K562 (cell line): ENCODE measurements at regions not wholly inside any gene's neighbourhood (a gene's known extent, or its start where the extent isn't known, plus 50 kb on each side); places are given as distances from the start of the nearest gene placed in this dataset.

Experiments
- ATAC-seq: fragments of 200-7000 bp; cut with Tn5 transposase; 3 replicates; pipeline ENCODE4 v1.9.1; 2020; ENCODE audit warnings: moderate library complexity
- BruUV-seq: library from RNA; stranded (reverse); fragments of 400-500 nt; replicated peaks from 2 replicates; lab custom pipeline; 2021; lab: Mats Ljungman, UMichigan
- CTCF ChIA-PET: fragments of 300-600 bp; formaldehyde crosslinking; extraction: SDS; loops from one replicate; lab custom pipeline; 2021; ENCODE audit warnings: low intra/inter-chr PET ratio; lab: Yijun Ruan, JAX
- POLR2A ChIA-PET: fragments of 300-600, 350-650 bp; sonication (Branson Sonifier 250); formaldehyde crosslinking; extraction: SDS; loops from one replicate; lab custom pipeline; 2021; ENCODE audit warnings: antibody characterized with exemption, inconsistent platforms; lab: Yijun Ruan, JAX
- DNase-seq, 4 experiments: peaks; one replicate each; pipeline versions ENCODE4 v3.0.0 to v3.0.0-alpha.2; 2011 to 2018; ENCODE audit warnings: low spot score in 3 of 4, mixed read lengths in 3 of 4; ENCODE audit errors: extremely low read depth in 1 of 4
- FAIRE-seq: peaks from 2 replicates; lab custom pipeline; 2011; peaks lifted over from hg19 to GRCh38; lab: Jason Lieb, UNC
- H2AFZ ChIP-seq: 2 replicates; pipeline ENCODE4 v1.6.0; 2011; ENCODE audit warnings: low read depth, low read length, control low read depth, inconsistent platforms
- H3K27ac ChIP-seq: fragments of 200-600 bp; 3 replicates; pipeline ENCODE4 v1.8.0; 2011; ENCODE audit warnings: low read depth, mild to moderate bottlenecking, control low read depth, inconsistent platforms, low read length, moderate library complexity, mixed read lengths; ENCODE audit errors: extremely low read depth
- H3K27me3 ChIP-seq, 2 experiments: fragments of 300-600 bp in 1 of 2; 2 replicates in 1 of 2; 3 replicates in 1 of 2; pipeline versions ENCODE4 v1.6.0 to v1.8.0; 2011; ENCODE audit warnings: inconsistent platforms in 2 of 2, low read length in 2 of 2, mild to moderate bottlenecking in 1 of 2, mixed read lengths in 1 of 2, moderate library complexity in 1 of 2; ENCODE audit not compliant: control insufficient read depth in 2 of 2, insufficient read depth in 2 of 2
- H3K36me3 ChIP-seq: fragments of 300-600 bp; 3 replicates; pipeline ENCODE4 v1.8.0; 2011; ENCODE audit warnings: mild to moderate bottlenecking, low read length, inconsistent platforms; ENCODE audit not compliant: control insufficient read depth, insufficient read depth
- H3K4me1 ChIP-seq, 2 experiments: fragments of 200-600 bp in 1 of 2; replicated peaks in 1 of 2; 2 replicates in 1 of 2; 3 replicates in 1 of 2; pipeline versions ENCODE4 v1.5.1 to v1.8.0; 2011; ENCODE audit warnings: inconsistent platforms in 2 of 2, low read length in 2 of 2, mild to moderate bottlenecking in 1 of 2, mixed read lengths in 1 of 2, moderate library complexity in 1 of 2; ENCODE audit not compliant: control insufficient read depth in 2 of 2, insufficient read depth in 2 of 2
- H3K4me2 ChIP-seq: 2 replicates; pipeline ENCODE4 v1.6.1; 2011; ENCODE audit warnings: low read length, control low read depth, inconsistent platforms, mixed read lengths; ENCODE audit not compliant: insufficient read depth
- H3K4me3 ChIP-seq: fragments of 200-600 bp; sonication (generic), shearing (Covaris generic); 2 replicates; pipeline ENCODE4 v1.5.1; 2016; ENCODE audit warnings: control low read depth, inconsistent platforms
- H3K79me2 ChIP-seq: fragments of 200-600 bp; 3 replicates; pipeline ENCODE4 v1.8.0; 2011; ENCODE audit warnings: low read length, inconsistent platforms; ENCODE audit not compliant: control insufficient read depth, insufficient read depth
- H3K9ac ChIP-seq, 2 experiments: 2 replicates each; pipeline versions ENCODE4 v1.6.0 to v1.6.1; 2011; ENCODE audit warnings: low read depth in 2 of 2, low read length in 2 of 2, control low read depth in 1 of 2, inconsistent platforms in 1 of 2, mild to moderate bottlenecking in 1 of 2, mixed read lengths in 1 of 2; ENCODE audit not compliant: insufficient read depth in 1 of 2
- H3K9me1 ChIP-seq: one replicate; pipeline ENCODE4 v1.6.0; 2011; ENCODE audit warnings: inconsistent platforms, mild to moderate bottlenecking, low read length, moderate library complexity; ENCODE audit not compliant: control insufficient read depth, insufficient read depth
- H3K9me3 ChIP-seq: replicated peaks from 2 replicates; pipeline ENCODE4 v1.5.1; 2011; ENCODE audit warnings: low read depth, low read length, inconsistent platforms; ENCODE audit not compliant: control insufficient read depth, insufficient read depth
- H4K20me1 ChIP-seq: replicated peaks from 2 replicates; pipeline ENCODE4 v1.6.1; 2011; ENCODE audit warnings: low read length, inconsistent platforms, mixed read lengths; ENCODE audit not compliant: control insufficient read depth, insufficient read depth
- C11orf30 ChIP-seq: fragments of 450-650 bp; IDR thresholded peaks from 2 replicates; pipeline ENCODE4 v1.6.1; 2016; ENCODE audit warnings: low read depth, mild to moderate bottlenecking
- KLF16 ChIP-seq: IDR thresholded peaks from 2 replicates; pipeline ENCODE4 v1.6.1; 2016; ENCODE audit warnings: antibody characterized with exemption
- LARP7 ChIP-seq: fragments of 450-650 bp; IDR thresholded peaks from 2 replicates; pipeline ENCODE4 v1.6.1; 2016
- MAFF ChIP-seq: IDR thresholded peaks from 2 replicates; pipeline ENCODE4 v1.6.1; 2012; ENCODE audit warnings: low read length, improper control_type of control experiment
- MAFG ChIP-seq: fragments of 450-650 bp; conservative IDR thresholded peaks from 2 replicates; pipeline ENCODE4 v1.6.1; 2016; ENCODE audit warnings: missing genetic modification characterization, missing compliant biosample characterization
- POLR2A ChIP-seq: fragments of 450-650 bp; conservative IDR thresholded peaks from 2 replicates; pipeline ENCODE4 v1.6.1; 2016
- ZNF282 ChIP-seq: sonication (generic); formaldehyde crosslinking; IDR thresholded peaks from 2 replicates; pipeline ENCODE4 v1.8.1; 2023; ENCODE audit warnings: missing genetic modification reagents
- ZNF316 ChIP-seq: fragments of 450-650 bp; IDR thresholded peaks from 2 replicates; pipeline ENCODE4 v1.6.1; 2016
- ZNF431 ChIP-seq: sonication (generic); formaldehyde crosslinking; IDR thresholded peaks from 2 replicates; pipeline ENCODE4 v1.8.0; 2022; ENCODE audit warnings: mild to moderate bottlenecking, missing genetic modification reagents
- WGBS: fragments of 100-300 bp; shearing (Covaris generic); methylation state at CpG from one replicate; pipeline ENCODE4 v1.1.6; 2016; ENCODE audit warnings: low coverage, mixed read lengths; ENCODE audit not compliant: insufficient coverage; ENCODE audit errors: missing lambda C conversion rate; 5-methylcytosine and 5-hydroxymethylcytosine counted together
- in situ Hi-C: fragments of 300-500 bp; cut with MboI; formaldehyde crosslinking; loops from 4 replicates; pipeline ENCODE4 v1.15.0; 2018; ENCODE audit warnings: inconsistent platforms, mixed read lengths
- intact Hi-C: fragments of 100-400 bp; cut with micrococcal nuclease; formaldehyde crosslinking; loops from 2 replicates; pipeline ENCODE4 v1.14.2; 2022
- TF ChIP-seq, protein P1 (sequence below), 2 experiments: IDR thresholded peaks; 2 replicates each; pipeline ENCODE4 v1.6.1; 2011; ENCODE audit warnings: borderline replicate concordance in 1 of 2, control low read depth in 1 of 2, low read depth in 1 of 2, low read length in 1 of 2, mild to moderate bottlenecking in 1 of 2, mixed read lengths in 1 of 2, moderate library complexity in 1 of 2; ENCODE audit not compliant: insufficient read depth in 1 of 2, insufficient read length in 1 of 2, poor library complexity in 1 of 2, severe bottlenecking in 1 of 2; ENCODE audit errors: extremely low read depth in 1 of 2
- TF ChIP-seq, protein P2 (sequence below): fragments of 250-450 bp; sonication (Bioruptor Pico); IDR thresholded peaks from 2 replicates; pipeline ENCODE4 v1.8.0; 2022; ENCODE audit warnings: moderate library complexity, mild to moderate bottlenecking, inconsistent platforms

- Histone ChIP-seq H4K20me1 (no peaks in the 10 kb centered on the region), H3K4me1 (no peaks in the 10 kb centered on the region), H3K4me3 (no peak overlapping the region), H3K36me3 (no peaks in the 10 kb centered on the region), H3K9ac (no peak overlapping the region), H3K9me1 (no peaks in the 10 kb centered on the region), H3K79me2 (no peaks in the 10 kb centered on the region), H3K9me3 (no peaks in the 10 kb centered on the region), H3K27ac (no peak overlapping the region), H2AFZ (no peak overlapping the region), H3K4me2 (no peak overlapping the region), H3K27me3 (no peaks in the 10 kb centered on the region)
- no TSS peak for BruUV-seq
- ChIA-PET CTCF (no interaction called here), POLR2A (no interaction called here)
- WGBS: 20% methylated on average over 1 of the region's 1 CpG
- TF ChIP-seq KLF16 (no peak), ZNF431 (CRISPR knock-in tag) (no peak), POLR2A (no peak)
- TF ChIP-seq, protein P1, sequence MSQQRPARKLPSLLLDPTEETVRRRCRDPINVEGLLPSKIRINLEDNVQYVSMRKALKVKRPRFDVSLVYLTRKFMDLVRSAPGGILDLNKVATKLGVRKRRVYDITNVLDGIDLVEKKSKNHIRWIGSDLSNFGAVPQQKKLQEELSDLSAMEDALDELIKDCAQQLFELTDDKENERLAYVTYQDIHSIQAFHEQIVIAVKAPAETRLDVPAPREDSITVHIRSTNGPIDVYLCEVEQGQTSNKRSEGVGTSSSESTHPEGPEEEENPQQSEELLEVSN (IDR thresholded peaks at IDR 0.05; ENCODE audit: borderline replicate concordance in 1 of 2, extremely low read depth in 1 of 2, insufficient read depth in 1 of 2, insufficient read length in 1 of 2, low read depth in 1 of 2, low read length in 1 of 2, poor library complexity in 1 of 2, severe bottlenecking in 1 of 2): no peak
- intact Hi-C loops (no loop called here), in situ Hi-C loops (no loop called here)
- FAIRE-seq (no peak), DNase-seq (no peak), ATAC-seq (no peak)
These were observed 889.8 kb downstream of the MCTP2 start for GRCh38 chr15:95121191-95121590.

GRCh38 chr15:95125803-95126202, 894.4 kb downstream of the MCTP2 start:
- Histone ChIP-seq H3K4me1 (no peaks in the 10 kb centered on the region; a peak in 1 of 5 replicates), H3K36me3 (no peaks in the 10 kb centered on the region), H3K4me3 (no peak overlapping the region), H3K9me3 (no peaks in the 10 kb centered on the region), H3K4me2 (no peak overlapping the region), H3K9ac (no peak overlapping the region), H4K20me1 (no peaks in the 10 kb centered on the region), H3K9me1 (no peaks in the 10 kb centered on the region), H3K27ac (no peak overlapping the region), H2AFZ (no peak overlapping the region), H3K27me3 (no peaks in the 10 kb centered on the region), H3K79me2 (no peaks in the 10 kb centered on the region)
- 95% methylated on average over 2 of the region's 2 CpGs for WGBS
- TF ChIP-seq, protein P2, sequence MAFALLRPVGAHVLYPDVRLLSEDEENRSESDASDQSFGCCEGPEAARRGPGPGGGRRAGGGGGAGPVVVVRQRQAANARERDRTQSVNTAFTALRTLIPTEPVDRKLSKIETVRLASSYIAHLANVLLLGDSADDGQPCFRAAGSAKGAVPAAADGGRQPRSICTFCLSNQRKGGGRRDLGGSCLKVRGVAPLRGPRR (CRISPR knock-in tag): no peak
- TF ChIP-seq MAFF (peak; percentile 11; the same call in 1 of the 2 replicates), MAFG (tag) (no peak; the same call in 1 of the 2 replicates), LARP7 (no peak), C11orf30 (peak; percentile 59; the same call in 1 of the 2 replicates), ZNF316 (peak; percentile 73), ZNF282 (CRISPR knock-in tag) (no peak)
- no peak for ATAC-seq
- intact Hi-C loops (no loop called here), in situ Hi-C loops (no loop called here)
- no TSS peak for BruUV-seq
- DNase-seq: no peak
- no peak for FAIRE-seq
- POLR2A ChIA-PET: no interaction called here
- CTCF ChIA-PET: no interaction called here
